ENCODE measurements at regions not wholly inside any gene's neighbourhood (a gene's known extent, or its start where the extent isn't known, plus 50 kb on each side); places are given as distances from the start of the nearest gene placed in this dataset.

- TF ChIP-seq JUND (IDR thresholded peaks at IDR 0.05; ENCODE audit: low read length) (peak; percentile 89), PHF8 (conservative IDR thresholded peaks at IDR 0.05; ENCODE audit: low read depth, low read length) (no peak), POLR2AphosphoS5 (IDR thresholded peaks at IDR 0.05; ENCODE audit: low read depth, low read length) (no peak), SP1 (IDR thresholded peaks at IDR 0.05; ENCODE audit: low read depth, low read length) (no peak), FOSL1 (IDR thresholded peaks at IDR 0.05; ENCODE audit: insufficient read depth, low read depth, low read length) (no peak), SUZ12 (IDR thresholded peaks at IDR 0.05; ENCODE audit: low read length) (peak; percentile 65; the same call in 1 of the 2 replicates)
Observed at GRCh38 chr19:30222992-30223865, 149.0 kb upstream of the ZNF536 start (continued).

All from H1 (cell line).